COLO668 (cell line): ENCODE measurements at regions not wholly inside any gene's neighbourhood (a gene's known extent, or its start where the extent isn't known, plus 50 kb on each side); places are given as distances from the start of the nearest gene placed in this dataset.

Experiments used
- DNase-seq: peaks from one replicate; lab custom pipeline; 2025; ENCODE audit not compliant: unreplicated experiment; lab: John Stamatoyannopoulos, UW

- peak; percentile 51 for DNase-seq
These were observed 151.7 kb upstream of the TBL1X start for GRCh38 chrX:9312922-9313867.

- DNase-seq, result no peak
These were observed 149.8 kb upstream of the TBL1X start for GRCh38 chrX:9315086-9315485.

- no peak for DNase-seq
These were observed 148.8 kb upstream of the TBL1X start for GRCh38 chrX:9316096-9316495.

GRCh38 chrX:9317176-9317575 lies 147.7 kb upstream of the TBL1X start:
- DNase-seq, result no peak

- no peak for DNase-seq
These were observed 146.6 kb upstream of the TBL1X start for GRCh38 chrX:9318213-9318612.

GRCh38 chrX:9318766-9319165 lies 146.1 kb upstream of the TBL1X start:
- DNase-seq, result no peak

GRCh38 chrX:9320940-9321339 lies 143.9 kb upstream of the TBL1X start:
- DNase-seq, result no peak

- DNase-seq, result no peak
These were observed 140.2 kb upstream of the TBL1X start for GRCh38 chrX:9324676-9325075.

GRCh38 chrX:9326369-9326768 lies 138.5 kb upstream of the TBL1X start:
- no peak for DNase-seq

GRCh38 chrX:9327086-9327746 lies 137.6 kb upstream of the TBL1X start:
- no peak for DNase-seq

GRCh38 chrX:9327747-9328145 lies 137.1 kb upstream of the TBL1X start:
- no peak for DNase-seq

GRCh38 chrX:9329056-9329455 lies 135.8 kb upstream of the TBL1X start:
- DNase-seq, result no peak

- DNase-seq, result no peak
These were observed 134.4 kb upstream of the TBL1X start for GRCh38 chrX:9330249-9330982.

- no peak for DNase-seq
These were observed 130.8 kb upstream of the TBL1X start for GRCh38 chrX:9333873-9334560.

GRCh38 chrX:9335251-9335650 lies 129.6 kb upstream of the TBL1X start:
- DNase-seq, result no peak

GRCh38 chrX:9336456-9336855 lies 128.4 kb upstream of the TBL1X start:
- no peak for DNase-seq

GRCh38 chrX:9337046-9337445 lies 127.8 kb upstream of the TBL1X start:
- no peak for DNase-seq

- no peak for DNase-seq
These were observed 125.9 kb upstream of the TBL1X start for GRCh38 chrX:9338986-9339385.

- no peak for DNase-seq
These were observed 125.0 kb upstream of the TBL1X start for GRCh38 chrX:9339603-9340491.
